SK-N-SH (cell line): ENCODE measurements at regions not wholly inside any gene's neighbourhood (a gene's known extent, or its start where the extent isn't known, plus 50 kb on each side); places are given as distances from the start of the nearest gene placed in this dataset.

Source experiments
- CTCF ChIA-PET: fragments of 300-600, 350-600 bp; formaldehyde crosslinking; extraction: SDS; loops from one replicate; lab custom pipeline; 2021; lab: Yijun Ruan, JAX
- POLR2A ChIA-PET: fragments of 350-600 bp; sonication (Branson Sonifier 250); formaldehyde crosslinking; extraction: SDS; loops from one replicate; lab custom pipeline; 2020; ENCODE audit warnings: antibody characterized with exemption, inconsistent platforms; lab: Yijun Ruan, JAX
- DNase-seq: peaks from one replicate; pipeline ENCODE4 v3.0.0; 2012
- H2AFZ ChIP-seq: fragments of 200-600 bp; sonication (generic); 2 replicates; pipeline ENCODE4 v1.8.1; 2016; ENCODE audit warnings: antibody characterized with exemption, mild to moderate bottlenecking, low read depth
- H3F3A ChIP-seq: fragments of 200-600 bp; sonication (generic); replicated peaks from 2 replicates; pipeline ENCODE3; 2016; ENCODE audit warnings: antibody characterized with exemption, mild to moderate bottlenecking; ENCODE audit not compliant: insufficient read depth
- H3K27ac ChIP-seq, 2 experiments: fragments of 200-500 bp in 1 of 2; fragments of 200-600 bp in 1 of 2; sonication (Bioruptor generic) in 1 of 2; sonication (generic), shearing (Covaris generic) in 1 of 2; 2 replicates each; pipeline versions ENCODE4 v1.5.1 to v1.6.1; 2014 to 2016; ENCODE audit warnings: low read depth in 2 of 2, inconsistent platforms in 1 of 2, low read length in 1 of 2, mild to moderate bottlenecking in 1 of 2, mixed read lengths in 1 of 2
- H3K27me3 ChIP-seq: fragments of 200-600 bp; sonication (generic), shearing (Covaris generic); 2 replicates; pipeline ENCODE4 v1.6.1; 2016; ENCODE audit warnings: mixed run types; ENCODE audit not compliant: insufficient read depth
- H3K36me3 ChIP-seq, 2 experiments: fragments of 200-500 bp in 1 of 2; fragments of 200-600 bp in 1 of 2; sonication (Bioruptor generic) in 1 of 2; sonication (generic) in 1 of 2; replicated peaks in 1 of 2; 2 replicates each; pipeline versions ENCODE3 to v1.5.1; 2014 to 2016; ENCODE audit warnings: low read length in 1 of 2, mild to moderate bottlenecking in 1 of 2; ENCODE audit not compliant: insufficient read depth in 2 of 2, control insufficient read depth in 1 of 2
- H3K4me1 ChIP-seq, 2 experiments: fragments of 200-500 bp in 1 of 2; fragments of 200-600 bp in 1 of 2; sonication (Bioruptor generic) in 1 of 2; sonication (generic), shearing (Covaris generic) in 1 of 2; 2 replicates each; pipeline versions ENCODE4 v1.5.1 to v1.6.1; 2014 to 2016; ENCODE audit warnings: low read depth in 1 of 2, low read length in 1 of 2, mixed run types in 1 of 2; ENCODE audit not compliant: insufficient read depth in 2 of 2, control insufficient read depth in 1 of 2
- H3K4me2 ChIP-seq: fragments of 200-600 bp; sonication (generic), shearing (Covaris generic); 2 replicates; pipeline ENCODE4 v1.6.1; 2017; ENCODE audit warnings: mixed run types
- H3K4me3 ChIP-seq, 2 experiments: fragments of 200-500 bp in 1 of 2; fragments of 200-600 bp in 1 of 2; sonication (Bioruptor generic) in 1 of 2; sonication (generic), shearing (Covaris generic) in 1 of 2; 2 replicates each; pipeline versions ENCODE4 v1.5.1 to v1.8.1; 2014 to 2016; ENCODE audit warnings: low read depth in 2 of 2, inconsistent platforms in 1 of 2, low read length in 1 of 2, mild to moderate bottlenecking in 1 of 2, mixed read lengths in 1 of 2, moderate library complexity in 1 of 2
- H3K79me2 ChIP-seq: fragments of 200-600 bp; sonication (generic); 2 replicates; pipeline ENCODE4 v1.8.1; 2017; ENCODE audit warnings: mild to moderate bottlenecking; ENCODE audit not compliant: insufficient read depth
- H3K9ac ChIP-seq: fragments of 200-600 bp; sonication (generic); 2 replicates; pipeline ENCODE4 v1.6.1; 2017; ENCODE audit warnings: mixed run types
- H3K9me2 ChIP-seq: fragments of 200-600 bp; sonication (generic); 2 replicates; pipeline ENCODE4 v1.6.1; 2017; ENCODE audit warnings: mixed run types
- H3K9me3 ChIP-seq: fragments of 200-600 bp; sonication (generic); 2 replicates; pipeline ENCODE4 v1.6.1; 2017; ENCODE audit warnings: mixed run types, mild to moderate bottlenecking, moderate library complexity
- H4K20me1 ChIP-seq: fragments of 200-600 bp; sonication (generic); 2 replicates; pipeline ENCODE4 v1.6.1; 2017; ENCODE audit warnings: mild to moderate bottlenecking, mixed run types; ENCODE audit not compliant: insufficient read depth
- EP300 ChIP-seq, 2 experiments: IDR thresholded peaks; 2 replicates each; pipeline versions ENCODE4 v1.4.0 to v1.6.1; 2012; ENCODE audit warnings: borderline replicate concordance in 1 of 2, low read depth in 1 of 2, low read length in 1 of 2
- EZH2phosphoT487 ChIP-seq: fragments of 200-600 bp; sonication (generic); IDR thresholded peaks from 2 replicates; pipeline ENCODE4 v1.6.1; 2017; ENCODE audit warnings: low read depth, mixed run types, mild to moderate bottlenecking, antibody characterized with exemption, moderate library complexity, borderline replicate concordance
- FOXJ3 ChIP-seq: sonication (generic); formaldehyde crosslinking; IDR thresholded peaks from 2 replicates; pipeline ENCODE4 v1.5.1; 2020; ENCODE audit warnings: mild to moderate bottlenecking, missing genetic modification reagents
- FOXM1 ChIP-seq: IDR thresholded peaks from 2 replicates; pipeline ENCODE4 v1.4.0; 2012; ENCODE audit warnings: low read depth, mild to moderate bottlenecking
- GABPA ChIP-seq: IDR thresholded peaks from 2 replicates; pipeline ENCODE4 v1.4.0; 2012; ENCODE audit warnings: low read depth, mild to moderate bottlenecking
- MEF2A ChIP-seq: IDR thresholded peaks from 2 replicates; pipeline ENCODE4 v1.4.0; 2012; ENCODE audit warnings: low read depth, borderline replicate concordance
- RCOR1 ChIP-seq: fragments of 150-350 bp; IDR thresholded peaks from 2 replicates; pipeline ENCODE4 v1.6.1; 2017; ENCODE audit warnings: antibody characterized with exemption, low read length
- RXRA ChIP-seq: IDR thresholded peaks from 2 replicates; pipeline ENCODE4 v1.4.0; 2012; ENCODE audit warnings: low read depth, mild to moderate bottlenecking, borderline replicate concordance
- SMC3 ChIP-seq: IDR thresholded peaks from 2 replicates; pipeline ENCODE4 v1.6.1; 2012; ENCODE audit warnings: low read depth, low read length, improper control_type of control experiment
- TCF12 ChIP-seq: IDR thresholded peaks from 2 replicates; pipeline ENCODE4 v1.4.0; 2012
- USF2 ChIP-seq: fragments of 150-350 bp; IDR thresholded peaks from 2 replicates; pipeline ENCODE4 v1.6.1; 2017; ENCODE audit warnings: antibody characterized with exemption, low read length, low read depth, borderline replicate concordance
- ZBTB33 ChIP-seq: IDR thresholded peaks from 2 replicates; pipeline ENCODE4 v1.4.0; 2012; ENCODE audit warnings: low read depth, borderline replicate concordance
- WGBS: methylation state at CpG from one replicate; pipeline ENCODE4 v1.1.6; 2017; ENCODE audit warnings: low lambda C conversion rate; 5-methylcytosine and 5-hydroxymethylcytosine counted together
- TF ChIP-seq, protein P1 (sequence below): IDR thresholded peaks from 2 replicates; pipeline ENCODE4 v1.6.1; 2012; ENCODE audit warnings: mild to moderate bottlenecking, low read depth, low read length, moderate library complexity
- TF ChIP-seq, protein P2 (sequence below): fragments of 200-600 bp; sonication (generic); IDR thresholded peaks from 2 replicates; pipeline ENCODE4 v1.6.1; 2017; ENCODE audit warnings: antibody characterized with exemption, mild to moderate bottlenecking, moderate library complexity
- TF ChIP-seq, protein P3 (sequence below): IDR thresholded peaks from 2 replicates; pipeline ENCODE4 v1.4.0; 2012; ENCODE audit warnings: low read depth

DNA sequence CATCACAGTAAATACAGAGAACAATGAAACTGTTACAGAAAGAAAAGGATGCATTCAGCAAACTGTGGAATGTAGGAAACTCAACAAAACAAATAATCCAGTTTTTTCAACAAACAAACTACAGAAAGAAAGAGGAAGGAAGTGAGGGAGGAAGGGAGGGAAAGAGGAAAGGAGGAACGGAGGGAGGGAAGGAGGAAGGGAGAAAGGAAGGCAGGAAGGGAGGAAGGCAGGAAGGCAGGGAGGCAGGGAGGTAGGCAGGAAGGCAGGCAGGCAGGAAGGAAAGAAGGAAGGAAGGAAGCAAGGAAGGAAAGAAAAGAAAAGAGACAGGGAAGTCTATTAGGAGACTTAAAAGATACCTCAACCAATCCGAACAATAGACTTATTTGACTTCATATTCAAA is 135.7 kb downstream of the EFHB start:
- H4K20me1 ChIP-seq: no peaks in the 10 kb centered on the region
- no peaks in the 10 kb centered on the region for H3K79me2 ChIP-seq
- no peaks in the 10 kb centered on the region for H3K9me2 ChIP-seq
- CTCF ChIA-PET: no interaction called here
- H2AFZ ChIP-seq: no peak overlapping the region
- H3K9ac ChIP-seq: no peak overlapping the region
- no peaks in the 10 kb centered on the region for H3K27me3 ChIP-seq
- H3K9me3 ChIP-seq: no peaks in the 10 kb centered on the region
- H3F3A ChIP-seq: no peaks in the 10 kb centered on the region
- no peaks in the 10 kb centered on the region for H3K36me3 ChIP-seq
- WGBS: 6% methylated on average over 2 of the region's 2 CpGs
- no peak for DNase-seq
- no peak overlapping the region for H3K4me3 ChIP-seq
- POLR2A ChIA-PET: no interaction called here
- no peak for TF ChIP-seq RCOR1
- TF ChIP-seq GABPA: no peak
- TF ChIP-seq RXRA: no peak
- TF ChIP-seq EP300 (IDR thresholded peaks at IDR 0.05; ENCODE audit: borderline replicate concordance in 1 of 2, low read depth in 1 of 2, low read length in 1 of 2): no peak
- no peak for TF ChIP-seq MEF2A
- TF ChIP-seq SMC3: no peak
- TF ChIP-seq TCF12: no peak
- TF ChIP-seq ZBTB33: no peak
- TF ChIP-seq EZH2phosphoT487: no peak
- no peak for TF ChIP-seq FOXM1
- TF ChIP-seq, protein P1, sequence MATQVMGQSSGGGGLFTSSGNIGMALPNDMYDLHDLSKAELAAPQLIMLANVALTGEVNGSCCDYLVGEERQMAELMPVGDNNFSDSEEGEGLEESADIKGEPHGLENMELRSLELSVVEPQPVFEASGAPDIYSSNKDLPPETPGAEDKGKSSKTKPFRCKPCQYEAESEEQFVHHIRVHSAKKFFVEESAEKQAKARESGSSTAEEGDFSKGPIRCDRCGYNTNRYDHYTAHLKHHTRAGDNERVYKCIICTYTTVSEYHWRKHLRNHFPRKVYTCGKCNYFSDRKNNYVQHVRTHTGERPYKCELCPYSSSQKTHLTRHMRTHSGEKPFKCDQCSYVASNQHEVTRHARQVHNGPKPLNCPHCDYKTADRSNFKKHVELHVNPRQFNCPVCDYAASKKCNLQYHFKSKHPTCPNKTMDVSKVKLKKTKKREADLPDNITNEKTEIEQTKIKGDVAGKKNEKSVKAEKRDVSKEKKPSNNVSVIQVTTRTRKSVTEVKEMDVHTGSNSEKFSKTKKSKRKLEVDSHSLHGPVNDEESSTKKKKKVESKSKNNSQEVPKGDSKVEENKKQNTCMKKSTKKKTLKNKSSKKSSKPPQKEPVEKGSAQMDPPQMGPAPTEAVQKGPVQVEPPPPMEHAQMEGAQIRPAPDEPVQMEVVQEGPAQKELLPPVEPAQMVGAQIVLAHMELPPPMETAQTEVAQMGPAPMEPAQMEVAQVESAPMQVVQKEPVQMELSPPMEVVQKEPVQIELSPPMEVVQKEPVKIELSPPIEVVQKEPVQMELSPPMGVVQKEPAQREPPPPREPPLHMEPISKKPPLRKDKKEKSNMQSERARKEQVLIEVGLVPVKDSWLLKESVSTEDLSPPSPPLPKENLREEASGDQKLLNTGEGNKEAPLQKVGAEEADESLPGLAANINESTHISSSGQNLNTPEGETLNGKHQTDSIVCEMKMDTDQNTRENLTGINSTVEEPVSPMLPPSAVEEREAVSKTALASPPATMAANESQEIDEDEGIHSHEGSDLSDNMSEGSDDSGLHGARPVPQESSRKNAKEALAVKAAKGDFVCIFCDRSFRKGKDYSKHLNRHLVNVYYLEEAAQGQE: no peak
- H3K27ac ChIP-seq: no peak overlapping the region
- no peaks in the 10 kb centered on the region for H3K4me1 ChIP-seq
- no peak overlapping the region for H3K4me2 ChIP-seq

DNA sequence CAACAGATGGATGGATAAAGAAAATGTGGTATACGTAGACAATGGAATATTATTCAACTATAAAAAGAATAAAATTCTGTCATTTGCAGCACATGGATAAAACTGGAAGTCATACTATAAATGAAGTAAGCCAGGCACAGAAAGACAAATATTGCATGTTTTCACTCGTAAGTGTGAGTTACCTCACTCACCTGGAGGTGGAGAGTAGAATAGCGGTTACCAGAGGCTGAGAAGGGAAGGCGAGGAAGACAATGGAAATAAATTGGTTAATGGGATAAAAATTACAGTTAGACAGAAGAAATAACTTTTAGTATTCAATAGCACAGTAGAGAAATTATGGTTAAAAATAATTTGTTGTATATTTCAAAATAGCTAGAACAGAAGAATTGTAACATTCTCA is 141.6 kb downstream of the EFHB start:
- WGBS: 45% methylated on average over 4 of the region's 4 CpGs
- TF ChIP-seq USF2 (no peak), FOXJ3 (CRISPR knock-in tag) (no peak), EP300 (IDR thresholded peaks at IDR 0.05; ENCODE audit: borderline replicate concordance in 1 of 2, low read depth in 1 of 2, low read length in 1 of 2) (no peak), TCF12 (no peak), SMC3 (no peak)
- TF ChIP-seq, protein P2, sequence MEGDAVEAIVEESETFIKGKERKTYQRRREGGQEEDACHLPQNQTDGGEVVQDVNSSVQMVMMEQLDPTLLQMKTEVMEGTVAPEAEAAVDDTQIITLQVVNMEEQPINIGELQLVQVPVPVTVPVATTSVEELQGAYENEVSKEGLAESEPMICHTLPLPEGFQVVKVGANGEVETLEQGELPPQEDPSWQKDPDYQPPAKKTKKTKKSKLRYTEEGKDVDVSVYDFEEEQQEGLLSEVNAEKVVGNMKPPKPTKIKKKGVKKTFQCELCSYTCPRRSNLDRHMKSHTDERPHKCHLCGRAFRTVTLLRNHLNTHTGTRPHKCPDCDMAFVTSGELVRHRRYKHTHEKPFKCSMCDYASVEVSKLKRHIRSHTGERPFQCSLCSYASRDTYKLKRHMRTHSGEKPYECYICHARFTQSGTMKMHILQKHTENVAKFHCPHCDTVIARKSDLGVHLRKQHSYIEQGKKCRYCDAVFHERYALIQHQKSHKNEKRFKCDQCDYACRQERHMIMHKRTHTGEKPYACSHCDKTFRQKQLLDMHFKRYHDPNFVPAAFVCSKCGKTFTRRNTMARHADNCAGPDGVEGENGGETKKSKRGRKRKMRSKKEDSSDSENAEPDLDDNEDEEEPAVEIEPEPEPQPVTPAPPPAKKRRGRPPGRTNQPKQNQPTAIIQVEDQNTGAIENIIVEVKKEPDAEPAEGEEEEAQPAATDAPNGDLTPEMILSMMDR: no peak
- TF ChIP-seq, protein P3, sequence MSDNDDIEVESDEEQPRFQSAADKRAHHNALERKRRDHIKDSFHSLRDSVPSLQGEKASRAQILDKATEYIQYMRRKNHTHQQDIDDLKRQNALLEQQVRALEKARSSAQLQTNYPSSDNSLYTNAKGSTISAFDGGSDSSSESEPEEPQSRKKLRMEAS: no peak
- TF ChIP-seq, protein P1: no peak

More for the DNA sequence above, 141.6 kb downstream of the EFHB start:
- Histone ChIP-seq H3K4me2 (no peak overlapping the region), H3K79me2 (no peaks in the 10 kb centered on the region), H3K4me3 (no peak overlapping the region), H3K4me1 (no peaks in the 10 kb centered on the region), H3K9me2 (no peaks in the 10 kb centered on the region), H3K36me3 (no peaks in the 10 kb centered on the region), H3K9ac (no peak overlapping the region), H3K9me3 (no peaks in the 10 kb centered on the region), H4K20me1 (no peaks in the 10 kb centered on the region), H2AFZ (no peak overlapping the region), H3K27me3 (no peaks in the 10 kb centered on the region), H3K27ac (no peak overlapping the region), H3F3A (no peaks in the 10 kb centered on the region)
- CTCF ChIA-PET: no interaction called here
- POLR2A ChIA-PET: no interaction called here
- no peak for DNase-seq
